HG03354 (cell line): ENCODE measurements at regions not wholly inside any gene's neighbourhood (a gene's known extent, or its start where the extent isn't known, plus 50 kb on each side); places are given as distances from the start of the nearest gene placed in this dataset.
"Not testable (repeated sequence)": the region's sequence is repeated elsewhere in the genome, so short reads cannot be mapped to it uniquely, and the experiment has no call there.

Experiments used
- ATAC-seq: cut with Tn5 transposase; IDR thresholded peaks from one replicate; pipeline ENCODE4 v1.9.1; 2021; ENCODE audit warnings: mild to moderate bottlenecking; ENCODE audit not compliant: unreplicated experiment, poor library complexity, severe bottlenecking

GRCh38 chr15:95149771-95150170 lies 918.4 kb downstream of the MCTP2 start:
- no peak for ATAC-seq

DNA sequence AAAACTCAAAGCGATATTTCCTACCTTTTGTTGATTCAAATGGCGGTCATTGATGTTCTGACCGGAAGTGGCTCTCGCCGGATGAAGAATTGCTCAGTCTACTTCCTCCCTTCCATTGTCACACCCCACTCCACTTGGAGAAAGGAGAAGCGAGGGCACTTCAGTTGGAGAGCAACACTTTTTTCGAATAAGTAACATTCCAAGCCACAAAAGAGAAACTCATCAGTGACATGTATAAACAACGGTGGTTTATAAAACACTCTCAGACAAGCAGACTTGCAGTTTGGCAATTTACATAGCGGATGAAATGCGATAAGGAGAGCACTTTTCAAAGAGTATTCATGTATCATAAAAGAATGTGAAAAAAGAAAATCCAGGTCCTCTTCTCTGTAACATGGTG lies 919.1 kb downstream of the MCTP2 start:
- no peak for ATAC-seq

DNA sequence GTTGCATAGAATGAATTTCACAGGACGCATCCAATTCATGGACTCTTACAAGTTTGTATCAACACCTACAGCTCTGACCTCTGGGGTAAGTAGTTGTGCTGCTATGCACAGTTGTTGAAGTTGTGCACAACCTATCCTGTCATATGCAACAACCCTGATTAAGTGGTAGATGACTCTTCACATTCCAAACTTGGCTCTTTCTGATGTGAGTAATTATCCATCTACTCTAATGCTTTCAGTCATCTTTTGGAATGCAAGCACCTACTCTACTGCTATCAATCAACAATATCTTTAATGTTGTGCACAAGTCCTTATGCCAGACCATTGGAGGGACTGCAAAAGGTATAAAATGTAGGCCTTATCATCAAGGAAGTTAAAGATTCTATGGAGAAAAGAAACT lies 921.4 kb downstream of the MCTP2 start:
- no peak for ATAC-seq

GRCh38 chr15:95153201-95153600 lies 921.8 kb downstream of the MCTP2 start:
- not testable (repeated sequence) for ATAC-seq

DNA sequence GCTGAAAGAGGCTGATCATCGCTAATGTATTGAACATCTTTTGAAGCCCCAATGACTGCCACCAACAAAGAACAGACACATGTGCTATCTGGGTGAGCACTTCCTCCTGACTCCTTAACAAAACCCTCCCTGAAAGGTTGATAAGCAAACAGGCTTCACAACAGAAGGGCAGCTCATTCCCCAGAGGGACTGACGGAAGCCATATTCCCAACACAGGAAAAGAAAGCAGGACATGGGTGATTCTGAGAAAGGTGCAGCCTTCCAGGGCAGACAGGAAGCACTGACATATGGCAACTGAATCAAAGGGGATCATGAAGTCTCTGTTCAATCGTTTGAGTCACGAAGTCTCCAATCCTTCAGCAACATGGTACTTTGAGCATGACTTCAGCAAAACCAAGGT lies 929.0 kb downstream of the MCTP2 start:
- no peak for ATAC-seq

- no peak for ATAC-seq
These were observed 930.7 kb downstream of the MCTP2 start for GRCh38 chr15:95162069-95162468.

GRCh38 chr15:95162531-95162930 lies 931.2 kb downstream of the MCTP2 start:
- ATAC-seq = no peak

- no peak for ATAC-seq
These were observed 931.7 kb downstream of the MCTP2 start for GRCh38 chr15:95162967-95163531.

GRCh38 chr15:95168152-95168551 lies 936.8 kb downstream of the MCTP2 start:
- no peak for ATAC-seq

- no peak for ATAC-seq
These were observed 937.6 kb downstream of the MCTP2 start for GRCh38 chr15:95168951-95169431.

DNA sequence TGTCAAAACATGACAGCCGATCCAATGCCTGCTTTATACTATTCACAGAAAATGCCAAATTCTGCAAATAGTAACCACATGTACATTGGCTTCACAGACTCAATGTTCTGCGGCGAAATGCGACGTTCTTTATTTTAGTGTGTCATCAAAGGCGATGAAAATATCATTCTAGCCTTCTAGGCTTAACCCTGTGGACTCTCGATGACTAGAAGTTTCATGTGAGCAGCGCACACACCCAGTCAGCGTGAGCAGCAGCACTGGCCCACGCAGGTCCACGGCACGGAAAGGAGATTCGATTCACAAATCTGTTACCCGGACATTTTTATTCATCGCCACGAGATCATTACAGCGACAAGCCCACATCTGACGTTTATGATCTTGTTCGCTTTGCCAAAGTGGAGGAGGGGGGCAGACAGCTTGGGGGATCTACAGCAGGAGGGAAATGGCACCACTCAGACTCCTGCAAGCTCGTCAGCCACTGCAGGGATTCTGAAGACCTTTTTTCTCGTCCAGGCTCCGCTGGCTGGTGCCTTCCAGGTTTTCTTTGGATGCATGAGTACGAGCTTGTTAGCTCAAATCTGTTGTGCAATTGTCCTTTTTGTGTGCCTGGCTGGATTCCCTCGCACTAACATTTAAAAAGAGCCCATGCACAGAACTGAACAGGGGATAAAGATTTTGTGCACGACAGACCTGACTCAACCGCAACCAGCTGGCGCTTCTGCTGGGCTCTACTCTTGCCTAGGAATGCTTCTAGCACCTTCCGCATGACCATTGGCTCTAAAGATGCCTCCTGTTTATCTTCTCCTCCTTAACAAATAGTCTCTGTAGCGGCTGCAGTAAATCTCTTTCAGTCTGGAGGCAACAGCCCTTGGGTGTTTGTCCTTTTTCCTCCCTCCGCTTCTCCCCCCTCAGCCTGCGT lies 938.4 kb downstream of the MCTP2 start:
- ATAC-seq = no peak

- ATAC-seq = no peak
These were observed 939.4 kb downstream of the MCTP2 start for GRCh38 chr15:95170561-95171380.

- ATAC-seq = no peak
These were observed 940.2 kb downstream of the MCTP2 start for GRCh38 chr15:95171564-95171963.

GRCh38 chr15:95174301-95175259 lies 943.2 kb downstream of the MCTP2 start:
- ATAC-seq = no peak

GRCh38 chr15:95175914-95176658 lies 944.7 kb downstream of the MCTP2 start:
- no peak for ATAC-seq

DNA sequence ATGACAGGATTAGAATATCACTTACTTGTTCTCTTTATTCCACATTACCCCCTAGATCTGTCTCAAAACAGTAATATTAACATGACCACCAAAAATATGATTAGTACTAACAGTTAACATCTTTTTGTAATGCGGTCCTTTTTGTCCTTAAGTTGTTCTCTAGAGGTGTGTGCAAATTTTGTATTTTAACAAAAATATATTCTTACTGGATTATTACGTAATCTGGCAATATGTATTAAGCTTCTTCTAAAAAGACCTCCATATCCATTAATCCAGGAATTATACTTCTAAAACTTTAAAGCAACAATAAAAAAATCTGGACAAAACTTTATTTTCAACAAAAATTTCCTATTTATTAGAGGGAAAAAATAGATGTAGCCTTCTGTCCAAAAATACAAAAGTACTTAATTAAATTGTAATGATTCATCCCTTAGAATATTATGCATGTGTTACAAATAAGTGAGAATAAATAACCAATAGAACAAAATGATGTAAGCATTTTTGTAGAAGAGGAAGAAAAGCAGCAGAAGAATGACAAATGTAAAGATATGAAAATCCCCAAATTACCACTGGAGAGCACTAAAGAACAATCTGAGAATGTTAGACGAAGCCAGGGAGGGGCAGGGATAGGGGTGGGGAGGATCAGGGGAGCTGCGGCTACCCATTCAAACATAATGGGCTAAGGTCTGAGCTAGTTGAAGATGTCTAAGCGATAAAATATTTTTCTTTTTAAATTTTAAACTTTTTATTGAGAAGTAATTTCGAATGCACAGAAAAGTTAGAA lies 945.6 kb downstream of the MCTP2 start:
- ATAC-seq = no peak

- no peak for ATAC-seq
These were observed 949.2 kb downstream of the MCTP2 start for GRCh38 chr15:95180530-95180929.

DNA sequence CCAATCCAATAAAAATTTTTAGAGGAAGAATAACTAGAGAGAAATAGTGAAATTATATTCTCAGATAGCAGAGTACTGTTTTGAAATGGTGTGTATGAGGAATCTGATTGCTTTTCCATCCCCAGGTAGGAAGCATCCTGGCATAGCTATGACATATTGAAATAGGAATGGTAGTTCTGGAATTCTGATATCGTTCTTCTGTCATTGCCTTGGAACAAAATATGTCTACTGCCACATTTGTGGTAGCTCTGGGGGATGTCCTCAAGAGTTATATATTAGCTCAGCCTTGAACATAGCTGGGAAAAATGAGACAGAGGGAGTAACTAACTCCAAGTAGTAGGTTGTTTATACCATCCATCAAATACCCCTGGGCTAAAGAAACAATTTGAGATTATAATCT lies 950.7 kb downstream of the MCTP2 start:
- ATAC-seq = no peak
